Keratinocyte (primary cell): ENCODE measurements at regions not wholly inside any gene's neighbourhood (a gene's known extent, or its start where the extent isn't known, plus 50 kb on each side); places are given as distances from the start of the nearest gene placed in this dataset.

ENCODE experiments used
- DNase-seq: peaks from one replicate; pipeline ENCODE4 v3.0.0-alpha.2; 2011; ENCODE audit warnings: low read depth, missing footprints, low spot score
- FAIRE-seq: peaks from 2 replicates; lab custom pipeline; 2011; peaks lifted over from hg19 to GRCh38; lab: Jason Lieb, UNC
- H2AFZ ChIP-seq: 2 replicates; pipeline ENCODE4 v1.6.0; 2012; ENCODE audit warnings: low read length, control low read depth, inconsistent platforms; ENCODE audit not compliant: control insufficient read depth
- H3K27ac ChIP-seq: 2 replicates; pipeline ENCODE4 v1.5.1; 2011; ENCODE audit warnings: low read length; ENCODE audit not compliant: control insufficient read depth, insufficient read depth
- H3K27me3 ChIP-seq: 3 replicates; pipeline ENCODE4 v1.6.0; 2011; ENCODE audit warnings: low read length; ENCODE audit not compliant: control insufficient read depth, insufficient read depth; ENCODE audit errors: extremely low read depth
- H3K36me3 ChIP-seq, 2 experiments: 2 replicates in 1 of 2; 3 replicates in 1 of 2; pipeline ENCODE4 v1.5.1; 2011; ENCODE audit warnings: low read length in 2 of 2, mild to moderate bottlenecking in 1 of 2; ENCODE audit not compliant: control insufficient read depth in 2 of 2, insufficient read depth in 2 of 2; ENCODE audit errors: extremely low read depth in 1 of 2
- H3K4me1 ChIP-seq: 3 replicates; pipeline ENCODE4 v1.5.1; 2011; ENCODE audit warnings: low read length; ENCODE audit not compliant: control insufficient read depth, insufficient read depth; ENCODE audit errors: extremely low read depth
- H3K4me2 ChIP-seq: 3 replicates; pipeline ENCODE4 v1.6.0; 2011; ENCODE audit warnings: low read depth, low read length; ENCODE audit not compliant: control insufficient read depth, insufficient read depth; ENCODE audit errors: extremely low read depth
- H3K4me3 ChIP-seq, 3 experiments: fragments of 200-600 bp in 1 of 3; sonication (generic) in 1 of 3; 2 replicates in 2 of 3; 3 replicates in 1 of 3; pipeline ENCODE4 v1.5.1; 2011 to 2016; ENCODE audit warnings: low read length in 3 of 3, mild to moderate bottlenecking in 3 of 3, control low read depth in 2 of 3, inconsistent platforms in 1 of 3, low read depth in 1 of 3, mixed read lengths in 1 of 3, mixed run types in 1 of 3, moderate library complexity in 1 of 3; ENCODE audit not compliant: control insufficient read depth in 2 of 3, insufficient read depth in 2 of 3; ENCODE audit errors: extremely low read depth in 1 of 3
- H3K79me2 ChIP-seq: 2 replicates; pipeline ENCODE4 v1.6.0; 2012; ENCODE audit warnings: low read length; ENCODE audit not compliant: control insufficient read depth, insufficient read depth
- H3K9ac ChIP-seq: 3 replicates; pipeline ENCODE4 v1.6.0; 2011; ENCODE audit warnings: low read length; ENCODE audit not compliant: control insufficient read depth, insufficient read depth; ENCODE audit errors: extremely low read depth
- H3K9me1 ChIP-seq: 3 replicates; pipeline ENCODE4 v1.6.0; 2011; ENCODE audit warnings: low read length; ENCODE audit not compliant: control insufficient read depth, insufficient read depth; ENCODE audit errors: extremely low read depth
- H3K9me3 ChIP-seq: 2 replicates; pipeline ENCODE4 v1.5.1; 2012; ENCODE audit warnings: low read depth, low read length; ENCODE audit not compliant: control insufficient read depth
- H4K20me1 ChIP-seq: 3 replicates; pipeline ENCODE4 v1.6.0; 2011; ENCODE audit warnings: low read length; ENCODE audit not compliant: control insufficient read depth, insufficient read depth; ENCODE audit errors: extremely low read depth
- EZH2 ChIP-seq: IDR thresholded peaks from one replicate; pipeline ENCODE4 v1.6.1; 2012; ENCODE audit warnings: inconsistent platforms, mild to moderate bottlenecking, low read length, moderate library complexity
- dilution Hi-C: fragments of 300-500 bp; cut with MboI; formaldehyde crosslinking; loops from one replicate; pipeline ENCODE4 v1.7.0; 2020; ENCODE audit warnings: low sequenced_read_pairs; ENCODE audit not compliant: extremely low pct_ligation_motif_present
- TF ChIP-seq, protein P1 (sequence below), 3 experiments: IDR thresholded peaks in 1 of 3; conservative IDR thresholded peaks in 1 of 3; optimal IDR thresholded peaks in 1 of 3; 2 replicates in 2 of 3; 3 replicates in 1 of 3; pipeline versions ENCODE3 to v1.5.1; 2011; ENCODE audit warnings: low read length in 3 of 3, mild to moderate bottlenecking in 3 of 3, moderate library complexity in 2 of 3, control low read depth in 1 of 3, inconsistent platforms in 1 of 3; ENCODE audit not compliant: insufficient read depth in 2 of 3; ENCODE audit errors: extremely low read depth in 1 of 3

- Histone ChIP-seq H3K9me3 (peaks cover 2% of the 10 kb centered on the region), H3K36me3 (no peaks in the 10 kb centered on the region), H3K27me3 (no peaks in the 10 kb centered on the region), H3K9ac (no peak overlapping the region), H4K20me1 (no peaks in the 10 kb centered on the region), H3K4me3 (no peak overlapping the region), H3K4me1 (no peaks in the 10 kb centered on the region), H2AFZ (no peak overlapping the region), H3K9me1 (no peaks in the 10 kb centered on the region), H3K79me2 (no peaks in the 10 kb centered on the region), H3K27ac (no peak overlapping the region), H3K4me2 (no peak overlapping the region)
- FAIRE-seq (no peak), DNase-seq (no peak)
- dilution Hi-C loops: no loop called here
- TF ChIP-seq, protein P1, sequence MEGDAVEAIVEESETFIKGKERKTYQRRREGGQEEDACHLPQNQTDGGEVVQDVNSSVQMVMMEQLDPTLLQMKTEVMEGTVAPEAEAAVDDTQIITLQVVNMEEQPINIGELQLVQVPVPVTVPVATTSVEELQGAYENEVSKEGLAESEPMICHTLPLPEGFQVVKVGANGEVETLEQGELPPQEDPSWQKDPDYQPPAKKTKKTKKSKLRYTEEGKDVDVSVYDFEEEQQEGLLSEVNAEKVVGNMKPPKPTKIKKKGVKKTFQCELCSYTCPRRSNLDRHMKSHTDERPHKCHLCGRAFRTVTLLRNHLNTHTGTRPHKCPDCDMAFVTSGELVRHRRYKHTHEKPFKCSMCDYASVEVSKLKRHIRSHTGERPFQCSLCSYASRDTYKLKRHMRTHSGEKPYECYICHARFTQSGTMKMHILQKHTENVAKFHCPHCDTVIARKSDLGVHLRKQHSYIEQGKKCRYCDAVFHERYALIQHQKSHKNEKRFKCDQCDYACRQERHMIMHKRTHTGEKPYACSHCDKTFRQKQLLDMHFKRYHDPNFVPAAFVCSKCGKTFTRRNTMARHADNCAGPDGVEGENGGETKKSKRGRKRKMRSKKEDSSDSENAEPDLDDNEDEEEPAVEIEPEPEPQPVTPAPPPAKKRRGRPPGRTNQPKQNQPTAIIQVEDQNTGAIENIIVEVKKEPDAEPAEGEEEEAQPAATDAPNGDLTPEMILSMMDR (optimal IDR thresholded peaks at IDR 0.05 in 1 of 3, IDR thresholded peaks at IDR 0.05 in 1 of 3, conservative IDR thresholded peaks at IDR 0.05 in 1 of 3; ENCODE audit: extremely low read depth in 1 of 3, insufficient read depth in 2 of 3, low read length in 3 of 3): no peak
- no peak for TF ChIP-seq EZH2
These were observed 470.0 kb downstream of the TSHZ3 start for GRCh38 chr19:30879225-30879624.

DNA sequence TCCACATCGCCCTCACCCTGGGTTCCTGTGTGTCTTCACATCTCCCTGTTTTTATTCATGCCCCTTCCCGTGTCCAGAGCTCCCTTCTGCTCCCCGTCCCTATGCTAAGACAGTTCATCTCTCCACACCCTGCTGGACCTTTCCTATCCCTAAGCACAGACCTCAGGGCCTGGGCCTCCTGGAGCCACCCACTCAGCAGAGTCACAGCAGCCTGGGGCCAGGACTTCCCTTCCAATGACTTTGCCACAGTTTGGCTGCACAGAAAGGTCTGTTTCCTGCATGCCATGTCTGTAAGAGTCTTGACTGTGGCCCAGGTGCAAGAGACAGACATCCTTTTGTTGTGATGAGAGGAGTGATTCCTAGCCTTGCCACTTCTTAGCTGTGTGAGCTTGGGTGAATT, 470.7 kb downstream of the TSHZ3 start:
- Histone ChIP-seq H2AFZ (no peak overlapping the region), H3K9me3 (peaks cover 2% of the 10 kb centered on the region), H3K4me1 (no peaks in the 10 kb centered on the region), H3K4me3 (no peak overlapping the region), H3K9me1 (no peaks in the 10 kb centered on the region), H3K4me2 (no peak overlapping the region), H3K36me3 (no peaks in the 10 kb centered on the region), H4K20me1 (no peaks in the 10 kb centered on the region), H3K27me3 (no peaks in the 10 kb centered on the region), H3K27ac (no peak overlapping the region), H3K79me2 (no peaks in the 10 kb centered on the region), H3K9ac (no peak overlapping the region)
- dilution Hi-C loops: no loop called here
- DNase-seq (no peak), FAIRE-seq (no peak)
- TF ChIP-seq, protein P1 (optimal IDR thresholded peaks at IDR 0.05 in 1 of 3, IDR thresholded peaks at IDR 0.05 in 1 of 3, conservative IDR thresholded peaks at IDR 0.05 in 1 of 3; ENCODE audit: extremely low read depth in 1 of 3, insufficient read depth in 2 of 3, low read length in 3 of 3): no peak
- no peak for TF ChIP-seq EZH2
